NT2/D1 (cell line): ENCODE measurements at regions not wholly inside any gene's neighbourhood (a gene's known extent, or its start where the extent isn't known, plus 50 kb on each side); places are given as distances from the start of the nearest gene placed in this dataset.

Experiments used
- YY1 ChIP-seq: IDR thresholded peaks from 2 replicates; pipeline ENCODE4 v1.6.1; 2011; ENCODE audit not compliant: insufficient read length, insufficient read depth
- ZNF274 ChIP-seq: IDR thresholded peaks from 2 replicates; pipeline ENCODE4 v1.6.1; 2011; ENCODE audit warnings: mild to moderate bottlenecking, low read depth, low read length

GRCh38 chr16:86067936-86068335 is 169.0 kb downstream of the IRF8 start:
- TF ChIP-seq YY1 = no peak
- TF ChIP-seq ZNF274 = no peak
